ENCODE measurements at regions not wholly inside any gene's neighbourhood (a gene's known extent, or its start where the extent isn't known, plus 50 kb on each side); places are given as distances from the start of the nearest gene placed in this dataset.
"Not testable (repeated sequence)": the region's sequence is repeated elsewhere in the genome, so short reads cannot be mapped to it uniquely, and the experiment has no call there.

DNA sequence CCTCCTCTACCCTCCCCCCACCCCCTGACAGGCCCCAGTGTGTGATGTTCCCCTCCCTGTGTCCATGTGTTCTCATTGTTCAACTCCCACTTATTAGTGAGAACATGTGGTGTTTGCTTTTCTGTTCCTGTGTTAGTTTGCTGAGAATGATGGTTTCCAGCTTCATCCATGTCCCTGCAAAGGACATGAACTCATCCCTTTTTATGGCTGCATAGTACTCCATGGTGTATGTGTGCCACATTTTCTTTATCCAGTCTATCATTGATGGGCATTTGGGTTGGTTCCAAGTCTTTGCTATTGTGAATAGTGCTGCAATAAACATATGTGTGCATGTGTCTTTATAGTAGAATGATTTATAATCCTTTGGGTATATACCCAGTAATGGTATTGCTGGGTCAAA, 73.3 kb upstream of the FRMPD3 start:
- in situ Hi-C loops (cut with MboI; ENCODE audit: low sequenced_read_pairs); H3K9me3 ChIP-seq; DNase-seq (ENCODE audit: low spot score in 2 of 2); H3K4me3 ChIP-seq; H3K36me3 ChIP-seq (replicated peaks): not testable (repeated sequence)
- Histone ChIP-seq H3K4me1 (peaks cover 11% of the 10 kb centered on the region), H3K27me3 (ENCODE audit: low read depth) (peaks cover 15% of the 10 kb centered on the region)

DNA sequence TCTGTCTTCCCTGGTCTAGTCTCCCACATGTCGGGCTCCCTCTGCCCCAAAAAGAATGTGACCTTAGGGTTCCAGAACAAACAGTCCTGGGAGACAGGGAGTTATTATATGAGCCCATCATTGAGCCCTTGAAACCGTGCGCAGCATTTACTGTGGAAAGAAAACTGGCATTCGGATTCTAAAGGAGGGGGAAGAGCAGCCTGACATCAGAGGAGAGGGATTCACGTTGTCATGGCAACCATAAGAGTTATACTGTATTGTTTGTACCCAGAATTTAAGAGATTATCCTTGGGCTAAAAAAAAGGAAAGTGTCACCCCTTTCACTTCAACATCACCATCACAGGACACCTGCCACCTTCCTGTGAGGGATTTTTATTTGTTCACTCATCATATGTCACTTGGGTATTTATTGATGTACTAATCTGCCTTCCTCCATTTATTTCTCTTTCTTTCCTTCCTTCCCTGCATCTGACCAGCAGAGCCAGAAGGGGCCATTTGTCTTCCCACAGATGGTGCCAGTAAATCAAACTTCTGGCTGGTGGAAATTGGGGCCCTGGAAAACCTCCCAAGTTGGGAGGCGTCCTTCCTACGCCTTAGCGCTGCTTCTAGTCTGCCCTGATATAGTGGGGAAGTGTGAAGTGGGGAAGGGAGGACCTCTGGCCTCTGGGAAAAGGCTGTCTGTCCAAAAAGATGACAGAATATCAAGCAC, 64.9 kb upstream of the FRMPD3 start:
- in situ Hi-C loops (cut with MboI; ENCODE audit: low sequenced_read_pairs), result no loop called here
- H3K27me3 ChIP-seq (ENCODE audit: low read depth), result peaks cover 17% of the 10 kb centered on the region
- no peaks in the 10 kb centered on the region for H3K36me3 ChIP-seq (replicated peaks)
- DNase-seq (ENCODE audit: low spot score in 2 of 2), result no peak
- H3K4me1 ChIP-seq, result no peaks in the 10 kb centered on the region
- no peak overlapping the region for H3K4me3 ChIP-seq
- no peaks in the 10 kb centered on the region for H3K9me3 ChIP-seq

DNA sequence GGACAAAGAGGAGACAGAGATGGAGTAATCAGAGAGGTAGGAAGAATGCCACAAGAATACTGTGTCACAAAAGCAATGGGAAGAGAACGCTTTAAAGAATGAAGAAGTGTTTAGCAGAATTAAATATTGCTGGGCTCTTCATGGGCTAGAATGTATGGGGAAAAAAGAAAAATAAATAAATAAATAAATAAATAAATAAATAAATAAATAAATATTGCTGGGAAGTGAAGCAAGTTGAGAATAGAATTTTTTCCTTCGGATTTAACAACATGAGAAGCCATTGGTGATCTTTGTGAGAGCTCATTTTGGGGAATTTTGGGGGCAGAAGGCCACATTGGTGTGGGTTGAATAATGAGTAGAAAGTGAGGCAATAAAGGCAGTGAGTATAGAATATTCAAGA, 59.7 kb upstream of the FRMPD3 start:
- no peak for DNase-seq (ENCODE audit: low spot score in 2 of 2)
- Histone ChIP-seq H3K4me1 (no peaks in the 10 kb centered on the region), H3K9me3 (no peaks in the 10 kb centered on the region), H3K36me3 (replicated peaks) (no peaks in the 10 kb centered on the region), H3K4me3 (no peak overlapping the region), H3K27me3 (ENCODE audit: low read depth) (peaks cover 2% of the 10 kb centered on the region; the same call in 1 of the 2 replicates)
- in situ Hi-C loops (cut with MboI; ENCODE audit: low sequenced_read_pairs), result no loop called here

DNA sequence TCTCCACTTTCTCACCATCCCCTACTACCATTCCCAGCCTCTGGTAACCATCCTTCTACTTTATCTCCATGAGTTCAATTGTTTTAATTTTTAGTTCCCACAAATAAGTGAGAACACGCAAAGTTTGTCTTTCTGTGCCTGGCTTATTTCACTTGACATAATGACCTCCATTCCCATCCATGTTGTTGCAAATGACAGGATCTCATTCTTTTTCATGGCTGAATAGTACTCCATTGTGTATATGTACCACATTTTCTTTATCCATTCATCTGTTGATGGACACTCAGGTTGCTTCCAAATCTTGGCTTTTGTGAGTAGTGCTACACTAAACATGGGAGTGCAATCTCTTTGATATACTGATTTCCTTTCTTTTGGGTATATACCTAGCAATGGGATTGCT, 55.8 kb upstream of the FRMPD3 start:
- H3K4me3 ChIP-seq; H3K9me3 ChIP-seq; DNase-seq (ENCODE audit: low spot score in 2 of 2); H3K27me3 ChIP-seq (ENCODE audit: low read depth); in situ Hi-C loops (cut with MboI; ENCODE audit: low sequenced_read_pairs); H3K36me3 ChIP-seq (replicated peaks); H3K4me1 ChIP-seq: not testable (repeated sequence)

DNA sequence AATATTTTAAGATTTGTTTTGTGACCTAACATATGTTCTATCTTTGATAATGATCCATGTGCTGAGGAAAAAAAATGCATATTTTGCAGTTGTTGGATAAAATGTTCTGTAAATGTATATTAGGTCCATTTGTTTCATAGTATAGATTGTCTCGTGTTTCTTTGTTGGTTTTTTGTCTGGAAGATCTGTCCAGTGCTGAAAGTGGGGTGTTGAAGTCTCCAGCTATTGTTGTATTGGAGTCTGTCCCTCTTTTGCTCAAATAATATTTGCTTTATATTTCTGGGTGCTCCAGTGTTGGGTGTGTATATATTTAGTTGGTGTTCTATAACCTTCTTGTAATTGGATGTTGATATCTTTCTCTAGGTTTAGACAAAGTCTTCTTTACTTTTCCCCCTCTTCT, 53.2 kb upstream of the FRMPD3 start:
- no peak for DNase-seq (ENCODE audit: low spot score in 2 of 2)
- Histone ChIP-seq H3K4me3 (no peak overlapping the region), H3K9me3 (no peaks in the 10 kb centered on the region), H3K36me3 (replicated peaks) (no peaks in the 10 kb centered on the region), H3K4me1 (no peaks in the 10 kb centered on the region), H3K27me3 (ENCODE audit: low read depth) (0 out of 2 replicates have a peak, but pooled peaks cover 3% of the 10 kb centered on the region)
- in situ Hi-C loops (cut with MboI; ENCODE audit: low sequenced_read_pairs), result no loop called here

DNA sequence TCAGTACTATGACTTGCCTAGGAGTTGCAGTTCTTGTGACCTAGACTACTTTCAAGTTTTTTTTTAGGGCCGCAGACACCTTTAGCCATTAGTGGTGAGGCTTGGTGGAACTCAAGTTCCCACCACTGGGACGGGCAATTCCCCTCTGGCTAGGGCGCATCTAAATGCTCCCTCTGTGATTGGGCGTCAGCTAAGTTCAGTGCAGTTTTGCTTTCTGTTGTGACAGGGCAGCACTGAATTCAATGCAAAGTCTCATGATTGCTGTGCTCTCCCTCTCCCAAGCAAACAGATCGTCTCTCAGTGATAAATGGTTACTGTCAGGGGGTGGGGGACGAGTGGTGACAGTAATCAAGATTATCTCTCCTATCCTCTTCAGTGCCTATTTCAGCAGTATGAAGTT, 52.7 kb upstream of the FRMPD3 start:
- Histone ChIP-seq H3K27me3 (ENCODE audit: low read depth) (0 out of 2 replicates have a peak, but pooled peaks cover 3% of the 10 kb centered on the region), H3K36me3 (replicated peaks) (no peaks in the 10 kb centered on the region), H3K4me1 (no peaks in the 10 kb centered on the region), H3K4me3 (no peak overlapping the region), H3K9me3 (no peaks in the 10 kb centered on the region)
- DNase-seq (ENCODE audit: low spot score in 2 of 2), result no peak
- in situ Hi-C loops (cut with MboI; ENCODE audit: low sequenced_read_pairs), result no loop called here

DNA sequence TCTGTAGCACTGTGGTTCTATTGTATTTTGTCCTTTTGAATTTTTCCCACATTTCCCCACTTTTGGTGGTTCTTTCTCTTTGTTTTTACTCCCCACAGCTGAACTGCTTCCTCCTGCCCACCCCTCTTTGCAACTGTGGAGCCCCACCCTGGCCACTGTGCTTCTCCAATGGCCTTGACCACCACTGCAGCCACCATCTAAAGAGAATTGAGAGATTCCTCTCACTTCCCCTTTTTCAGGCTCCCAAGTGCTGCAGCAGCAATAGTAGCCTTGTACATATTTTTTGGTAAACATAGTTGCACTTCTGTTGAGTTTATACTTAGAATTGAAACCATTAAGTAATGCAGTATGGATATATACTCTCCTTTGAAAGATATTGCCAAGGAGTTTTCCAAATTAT, 51.3 kb upstream of the FRMPD3 start:
- DNase-seq (ENCODE audit: low spot score in 2 of 2), result no peak
- Histone ChIP-seq H3K4me1 (no peaks in the 10 kb centered on the region), H3K36me3 (replicated peaks) (no peaks in the 10 kb centered on the region), H3K4me3 (no peak overlapping the region), H3K27me3 (ENCODE audit: low read depth) (0 out of 2 replicates have a peak, but pooled peaks cover 3% of the 10 kb centered on the region), H3K9me3 (no peaks in the 10 kb centered on the region)
- in situ Hi-C loops (cut with MboI; ENCODE audit: low sequenced_read_pairs), result no loop called here
